ENCODE measurements at regions not wholly inside any gene's neighbourhood (a gene's known extent, or its start where the extent isn't known, plus 50 kb on each side); places are given as distances from the start of the nearest gene placed in this dataset.
"Not testable (repeated sequence)": the region's sequence is repeated elsewhere in the genome, so short reads cannot be mapped to it uniquely, and the experiment has no call there.

DNA sequence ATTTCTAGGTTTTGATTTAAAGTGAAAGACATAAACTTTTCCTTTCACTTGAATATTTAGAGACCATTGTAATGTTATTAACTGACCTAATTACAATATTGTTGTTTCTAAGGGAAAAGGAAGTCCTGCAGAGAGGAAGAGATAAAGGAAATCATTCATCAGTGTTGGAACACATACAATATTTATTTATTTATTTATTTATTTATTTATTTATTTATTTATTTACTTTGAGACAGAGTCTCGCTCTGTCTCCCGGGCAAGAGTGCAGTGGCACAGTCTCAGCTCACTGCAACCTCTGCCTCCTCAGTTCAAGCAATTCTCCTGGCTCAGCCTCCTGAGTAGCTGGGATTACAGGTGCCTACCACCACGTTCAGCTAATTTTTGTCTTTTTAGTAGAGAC, 668.6 kb upstream of the NEGR1 start:
- DNase-seq; CTCF ChIA-PET; H3K36me3 Mint-ChIP-seq; POLR2A ChIA-PET; intact Hi-C loops (cut with micrococcal nuclease); H3K4me1 Mint-ChIP-seq (ENCODE audit: low read depth); H3K27me3 Mint-ChIP-seq; H3K27ac Mint-ChIP-seq; H3K4me3 Mint-ChIP-seq: not testable (repeated sequence)
- peaks cover 14% of the 10 kb centered on the region for H3K9me3 Mint-ChIP-seq

- no peak for DNase-seq
- H3K9me3 Mint-ChIP-seq = peaks cover 13% of the 10 kb centered on the region
- H3K27ac Mint-ChIP-seq = no peak overlapping the region
- POLR2A ChIA-PET = no interaction called here
- no peak overlapping the region for H3K4me3 Mint-ChIP-seq
- H3K36me3 Mint-ChIP-seq = no peaks in the 10 kb centered on the region
- no peaks in the 10 kb centered on the region for H3K4me1 Mint-ChIP-seq (ENCODE audit: low read depth)
- no peaks in the 10 kb centered on the region for H3K27me3 Mint-ChIP-seq
- CTCF ChIA-PET = no interaction called here
- intact Hi-C loops (cut with micrococcal nuclease) = no loop called here
Observed at GRCh38 chr1:72946903-72947499, 664.7 kb upstream of the NEGR1 start.

- DNase-seq = no peak
- peaks cover 4% of the 10 kb centered on the region for H3K9me3 Mint-ChIP-seq
- CTCF ChIA-PET = no interaction called here
- H3K27ac Mint-ChIP-seq = no peak overlapping the region
- POLR2A ChIA-PET = no interaction called here
- intact Hi-C loops (cut with micrococcal nuclease) = no loop called here
- H3K4me3 Mint-ChIP-seq = no peak overlapping the region
- H3K4me1 Mint-ChIP-seq (ENCODE audit: low read depth) = no peaks in the 10 kb centered on the region
- H3K27me3 Mint-ChIP-seq = no peaks in the 10 kb centered on the region
- H3K36me3 Mint-ChIP-seq = no peaks in the 10 kb centered on the region
Observed at GRCh38 chr1:72942008-72942407, 659.7 kb upstream of the NEGR1 start.

DNA sequence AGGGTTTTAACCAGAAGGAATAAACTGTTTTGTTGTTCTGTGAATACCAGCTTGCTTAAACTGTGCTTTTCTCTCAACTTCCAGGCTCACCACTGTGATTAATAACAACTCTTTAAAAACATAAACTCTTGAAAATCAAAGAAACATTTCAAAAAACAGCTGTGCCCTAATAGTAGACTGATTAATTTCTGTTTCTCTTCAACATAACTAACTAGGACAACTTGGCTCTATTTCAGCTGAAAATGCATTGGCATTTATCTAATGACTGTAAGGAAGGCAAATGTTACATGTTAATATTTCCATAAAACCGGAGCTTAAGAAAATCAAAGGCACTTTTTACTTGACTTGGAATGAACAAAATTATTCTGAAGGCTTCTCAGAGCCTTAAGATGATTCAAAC, 656.1 kb upstream of the NEGR1 start:
- H3K4me1 Mint-ChIP-seq (ENCODE audit: low read depth) = no peaks in the 10 kb centered on the region
- POLR2A ChIA-PET = no interaction called here

GRCh38 chr1:72937905-72938304, 655.6 kb upstream of the NEGR1 start:
- no peak for DNase-seq
- Mint-ChIP-seq H3K4me1 (ENCODE audit: low read depth) (no peaks in the 10 kb centered on the region), H3K36me3 (no peaks in the 10 kb centered on the region), H3K27ac (no peak overlapping the region), H3K9me3 (no peaks in the 10 kb centered on the region), H3K4me3 (no peak overlapping the region), H3K27me3 (no peaks in the 10 kb centered on the region)
- intact Hi-C loops (cut with micrococcal nuclease) = no loop called here
- CTCF ChIA-PET = no interaction called here
- POLR2A ChIA-PET = no interaction called here

More for the DNA sequence above, 656.1 kb upstream of the NEGR1 start:
- no peak for DNase-seq
- Mint-ChIP-seq H3K9me3 (no peaks in the 10 kb centered on the region), H3K27ac (no peak overlapping the region), H3K36me3 (no peaks in the 10 kb centered on the region), H3K4me3 (no peak overlapping the region), H3K27me3 (no peaks in the 10 kb centered on the region)
- CTCF ChIA-PET = no interaction called here
- intact Hi-C loops (cut with micrococcal nuclease) = no loop called here

DNA sequence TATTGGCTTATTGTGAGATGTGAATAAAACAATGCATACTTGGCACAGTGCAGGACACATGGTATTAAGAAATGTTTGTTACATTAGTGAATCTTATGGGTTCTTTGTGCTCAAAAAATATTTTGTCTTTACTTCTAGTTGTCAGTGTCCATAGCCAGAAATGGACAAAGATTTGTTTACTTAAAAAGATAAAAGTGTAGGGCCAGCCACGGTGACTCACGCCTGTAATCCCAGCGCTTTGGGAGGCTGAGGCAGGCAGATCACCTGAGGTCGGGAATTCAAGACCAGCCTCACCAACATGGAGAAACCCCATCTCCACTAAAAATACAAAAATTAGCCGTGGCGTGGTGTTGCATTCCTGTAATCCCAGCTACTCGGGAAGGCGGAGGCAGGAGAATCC, 654.6 kb upstream of the NEGR1 start:
- H3K4me1 Mint-ChIP-seq (ENCODE audit: low read depth) = no peaks in the 10 kb centered on the region

GRCh38 chr1:72936151-72936740, 653.9 kb upstream of the NEGR1 start:
- no peaks in the 10 kb centered on the region for H3K36me3 Mint-ChIP-seq
- no peaks in the 10 kb centered on the region for H3K27me3 Mint-ChIP-seq
- DNase-seq = no peak
- POLR2A ChIA-PET = no interaction called here
- CTCF ChIA-PET = no interaction called here
- H3K27ac Mint-ChIP-seq = no peak overlapping the region
- H3K9me3 Mint-ChIP-seq = peaks cover 2% of the 10 kb centered on the region
- intact Hi-C loops (cut with micrococcal nuclease) = no loop called here
- H3K4me3 Mint-ChIP-seq = no peak overlapping the region
- no peaks in the 10 kb centered on the region for H3K4me1 Mint-ChIP-seq (ENCODE audit: low read depth)

More for the DNA sequence above, 654.6 kb upstream of the NEGR1 start:
- Mint-ChIP-seq H3K9me3 (peaks cover 2% of the 10 kb centered on the region), H3K27ac (no peak overlapping the region), H3K4me3 (no peak overlapping the region), H3K27me3 (no peaks in the 10 kb centered on the region), H3K36me3 (no peaks in the 10 kb centered on the region)
- intact Hi-C loops (cut with micrococcal nuclease) = no loop called here
- POLR2A ChIA-PET = no interaction called here
- CTCF ChIA-PET = no interaction called here
- DNase-seq = no peak

DNA sequence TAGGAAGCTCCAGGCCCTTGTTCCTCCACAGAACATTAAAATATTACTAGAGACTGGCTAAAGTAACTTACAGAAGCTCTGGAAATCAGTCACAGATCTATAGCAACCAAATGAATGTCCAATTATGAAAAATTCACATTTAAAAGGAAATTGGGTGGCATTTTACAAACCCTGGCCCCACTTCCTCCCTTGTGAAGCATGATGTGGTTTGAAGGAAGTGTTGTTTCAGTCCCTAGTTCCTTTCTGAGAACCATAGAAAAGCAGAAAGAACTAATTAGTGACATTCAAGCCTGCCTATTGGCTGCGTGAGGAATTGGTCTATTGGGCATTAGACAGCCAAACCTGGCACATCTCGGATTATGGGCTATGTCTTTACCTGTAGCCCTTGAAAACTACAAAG, 649.7 kb upstream of the NEGR1 start:
- H3K4me1 Mint-ChIP-seq (ENCODE audit: low read depth) = no peaks in the 10 kb centered on the region
- H3K27ac Mint-ChIP-seq = no peak overlapping the region
- CTCF ChIA-PET = no interaction called here
- no peaks in the 10 kb centered on the region for H3K27me3 Mint-ChIP-seq
- POLR2A ChIA-PET = no interaction called here
- H3K4me3 Mint-ChIP-seq = no peak overlapping the region
- H3K9me3 Mint-ChIP-seq = peaks cover 8% of the 10 kb centered on the region
- intact Hi-C loops (cut with micrococcal nuclease) = no loop called here
- no peak for DNase-seq
- no peaks in the 10 kb centered on the region for H3K36me3 Mint-ChIP-seq

- no peak overlapping the region for H3K27ac Mint-ChIP-seq
- no peaks in the 10 kb centered on the region for H3K4me1 Mint-ChIP-seq (ENCODE audit: low read depth)
- ChIA-PET CTCF (no interaction called here), POLR2A (no interaction called here)
- no peaks in the 10 kb centered on the region for H3K27me3 Mint-ChIP-seq
- H3K9me3 Mint-ChIP-seq = peaks cover 8% of the 10 kb centered on the region
- no peak overlapping the region for H3K4me3 Mint-ChIP-seq
- no peaks in the 10 kb centered on the region for H3K36me3 Mint-ChIP-seq
- intact Hi-C loops (cut with micrococcal nuclease) = no loop called here
- DNase-seq = no peak
Observed at GRCh38 chr1:72930528-72930927, 648.2 kb upstream of the NEGR1 start.

DNA sequence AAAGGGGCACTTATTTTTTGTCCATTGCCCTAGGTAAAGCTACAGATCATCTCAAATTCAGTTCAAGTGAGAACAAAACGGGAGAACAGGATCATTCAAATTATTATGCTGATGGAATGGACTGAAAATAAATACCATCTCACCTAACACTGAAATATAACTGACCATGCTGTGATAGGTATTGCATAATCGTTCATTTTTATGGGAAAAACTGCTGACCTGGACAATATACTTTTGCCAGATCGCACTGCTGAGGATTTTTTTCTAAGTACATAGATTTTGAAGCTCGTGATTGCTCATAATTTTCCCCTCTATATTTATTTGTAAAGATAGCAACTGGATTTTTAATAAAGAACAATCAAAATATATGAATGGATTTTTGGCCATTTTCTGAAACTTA, 636.6 kb upstream of the NEGR1 start:
- CTCF ChIA-PET = no interaction called here
- intact Hi-C loops (cut with micrococcal nuclease) = no loop called here
- DNase-seq = no peak
- no peak overlapping the region for H3K4me3 Mint-ChIP-seq
- H3K4me1 Mint-ChIP-seq (ENCODE audit: low read depth) = no peaks in the 10 kb centered on the region
- H3K36me3 Mint-ChIP-seq = no peaks in the 10 kb centered on the region
- H3K9me3 Mint-ChIP-seq = peaks cover 3% of the 10 kb centered on the region
- H3K27ac Mint-ChIP-seq = no peak overlapping the region
- no peaks in the 10 kb centered on the region for H3K27me3 Mint-ChIP-seq
- POLR2A ChIA-PET = no interaction called here

GRCh38 chr1:72917920-72918319, 635.6 kb upstream of the NEGR1 start:
- Mint-ChIP-seq H3K36me3 (no peaks in the 10 kb centered on the region), H3K27me3 (no peaks in the 10 kb centered on the region), H3K4me3 (no peak overlapping the region), H3K9me3 (peaks cover 3% of the 10 kb centered on the region), H3K27ac (no peak overlapping the region), H3K4me1 (ENCODE audit: low read depth) (no peaks in the 10 kb centered on the region)
- DNase-seq = no peak
- ChIA-PET CTCF (no interaction called here), POLR2A (no interaction called here)
- intact Hi-C loops (cut with micrococcal nuclease) = no loop called here

- Mint-ChIP-seq H3K4me1 (ENCODE audit: low read depth) (no peaks in the 10 kb centered on the region), H3K36me3 (no peaks in the 10 kb centered on the region), H3K4me3 (no peak overlapping the region), H3K27ac (no peak overlapping the region), H3K27me3 (no peaks in the 10 kb centered on the region), H3K9me3 (peaks cover 3% of the 10 kb centered on the region)
- CTCF ChIA-PET = no interaction called here
- intact Hi-C loops (cut with micrococcal nuclease) = no loop called here
- POLR2A ChIA-PET = no interaction called here
- no peak for DNase-seq
Observed at GRCh38 chr1:72915581-72915980, 633.2 kb upstream of the NEGR1 start.

GRCh38 chr1:72911656-72912055, 629.3 kb upstream of the NEGR1 start:
- no peaks in the 10 kb centered on the region for H3K36me3 Mint-ChIP-seq
- no peak overlapping the region for H3K4me3 Mint-ChIP-seq
- H3K9me3 Mint-ChIP-seq = peaks cover 6% of the 10 kb centered on the region
- DNase-seq = no peak
- no peak overlapping the region for H3K27ac Mint-ChIP-seq
- ChIA-PET CTCF (no interaction called here), POLR2A (no interaction called here)
- no peaks in the 10 kb centered on the region for H3K4me1 Mint-ChIP-seq (ENCODE audit: low read depth)
- H3K27me3 Mint-ChIP-seq = no peaks in the 10 kb centered on the region
- intact Hi-C loops (cut with micrococcal nuclease) = no loop called here

Measured in activated CD4-positive, alpha-beta memory T cell treated with anti-CD3 and anti-CD28 coated beads for 36 hours (primary cell).